ENCODE measurements at regions not wholly inside any gene's neighbourhood (a gene's known extent, or its start where the extent isn't known, plus 50 kb on each side); places are given as distances from the start of the nearest gene placed in this dataset.
A peak's percentile ranks its signal among the peaks of the same experiment; 100 is the strongest.

- Histone ChIP-seq H3K36me3 (ENCODE audit: control insufficient read depth, insufficient read depth, low read length) (no peaks in the 10 kb centered on the region), H3K4me2 (ENCODE audit: low read depth, low read length) (no peak overlapping the region), H3K27me3 (ENCODE audit: control insufficient read depth, insufficient read depth, low read length) (no peaks in the 10 kb centered on the region), H3K9me1 (ENCODE audit: insufficient read depth, low read length) (no peaks in the 10 kb centered on the region), H4K8ac (ENCODE audit: low read depth in 2 of 2, low read length in 2 of 2) (no peak overlapping the region), H3K23ac (ENCODE audit: low read depth, low read length) (no peak overlapping the region), H3K4me3 (ENCODE audit: insufficient read depth, low read depth, low read length) (no peak overlapping the region), H2BK5ac (ENCODE audit: low read depth, low read length, poor library complexity, severe bottlenecking) (no peak overlapping the region), H3K79me1 (ENCODE audit: low read depth in 1 of 2, low read length in 2 of 2) (no peaks in the 10 kb centered on the region), H2BK20ac (ENCODE audit: low read depth, low read length) (no peak overlapping the region), H3K56ac (ENCODE audit: extremely low read depth, insufficient read depth, low read length) (no peak overlapping the region), H3K4me1 (ENCODE audit: control insufficient read depth, insufficient read depth, low read length) (no peaks in the 10 kb centered on the region), H2AFZ (replicated peaks; ENCODE audit: low read length, poor library complexity) (no peak overlapping the region), H3K9ac (ENCODE audit: low read depth, low read length) (no peak overlapping the region), H2BK120ac (ENCODE audit: low read depth, low read length) (no peak overlapping the region), H3K14ac (replicated peaks; ENCODE audit: low read depth, low read length) (no peak overlapping the region), H2BK15ac (ENCODE audit: low read depth, low read length) (no peak overlapping the region), H3K9me3 (ENCODE audit: control insufficient read depth, insufficient read depth, low read length) (no peaks in the 10 kb centered on the region), H3K27ac (ENCODE audit: insufficient read depth, low read length) (no peak overlapping the region), H4K5ac (ENCODE audit: low read depth, low read length) (no peak overlapping the region), H4K20me1 (ENCODE audit: insufficient read depth, low read length) (no peaks in the 10 kb centered on the region), H3K4ac (ENCODE audit: low read depth, low read length) (no peak overlapping the region), H3K18ac (ENCODE audit: low read depth, low read length) (no peak overlapping the region), H4K91ac (ENCODE audit: insufficient read depth, low read depth, low read length) (no peak overlapping the region), H2AK9ac (replicated peaks; ENCODE audit: low read depth, low read length, poor library complexity) (no peak overlapping the region), H2AK5ac (ENCODE audit: low read depth, low read length) (no peak overlapping the region)
- BruUV-seq (replicated peaks) = no TSS peak
- TF ChIP-seq RAD21 (IDR thresholded peaks at IDR 0.05; ENCODE audit: low read length) = no peak
- no peak for TF ChIP-seq SMC3 (IDR thresholded peaks at IDR 0.05; ENCODE audit: low read depth, low read length)
- TF ChIP-seq MAFK (IDR thresholded peaks at IDR 0.05; ENCODE audit: low read depth, low read length) = 0 out of 2 replicates have a peak, but pooled peaks have one; percentile 15
- ATAC-seq (ENCODE audit: low read depth) (no peak), DNase-seq (no peak)
- 33% methylated on average over 1 of the region's 6 CpGs; no CpG with 5 or more reads in 1 of the 2 experiments for WGBS, 2 experiments (ENCODE audit: extremely low coverage in 2 of 2, insufficient read length in 1 of 2)
- ChIA-PET POLR2A (ENCODE audit: unreplicated experiment) (no interaction called here), CTCF (no interaction called here)
- dilution Hi-C loops (cut with HindIII; ENCODE audit: low sequenced_read_pairs, unreplicated experiment) = no loop called here
- in situ Hi-C loops (cut with MboI; ENCODE audit: low sequenced_read_pairs) = no loop called here
- intact Hi-C loops (cut with micrococcal nuclease) = no loop called here
Measured at GRCh38 chr7:117950601-117951260, 77.5 kb upstream of the CTTNBP2 start.

All from IMR-90 (cell line).